Endothelial cell of umbilical vein (primary cell): ENCODE measurements at regions not wholly inside any gene's neighbourhood (a gene's known extent, or its start where the extent isn't known, plus 50 kb on each side); places are given as distances from the start of the nearest gene placed in this dataset.

Experiments used
- EZH2 ChIP-seq: IDR thresholded peaks from 2 replicates; pipeline ENCODE4 v1.6.1; 2012; ENCODE audit warnings: borderline replicate concordance, low read depth, mild to moderate bottlenecking, moderate library complexity, low read length, inconsistent platforms; ENCODE audit not compliant: severe bottlenecking
- POLR2A ChIP-seq: IDR thresholded peaks from 2 replicates; pipeline ENCODE4 v1.6.1; 2012; ENCODE audit warnings: low read depth, mild to moderate bottlenecking, control low read depth, low read length
- POLR2AphosphoS5 ChIP-seq: IDR thresholded peaks from 2 replicates; pipeline ENCODE4 v1.6.1; 2012; ENCODE audit warnings: low read depth, mild to moderate bottlenecking, control low read depth, low read length, moderate library complexity; ENCODE audit not compliant: insufficient read depth
- TF ChIP-seq, protein P1 (sequence below), 2 donors: IDR thresholded peaks; 1 replicate in 1 of 2; 2 replicates in 1 of 2; pipeline ENCODE4 v1.5.1; 2011; ENCODE audit warnings: low read length in 2 of 2, mild to moderate bottlenecking in 2 of 2, moderate library complexity in 2 of 2, control low read depth in 1 of 2, inconsistent platforms in 1 of 2, low read depth in 1 of 2; ENCODE audit not compliant: insufficient read depth in 1 of 2; ENCODE audit errors: extremely low read depth in 1 of 2

DNA sequence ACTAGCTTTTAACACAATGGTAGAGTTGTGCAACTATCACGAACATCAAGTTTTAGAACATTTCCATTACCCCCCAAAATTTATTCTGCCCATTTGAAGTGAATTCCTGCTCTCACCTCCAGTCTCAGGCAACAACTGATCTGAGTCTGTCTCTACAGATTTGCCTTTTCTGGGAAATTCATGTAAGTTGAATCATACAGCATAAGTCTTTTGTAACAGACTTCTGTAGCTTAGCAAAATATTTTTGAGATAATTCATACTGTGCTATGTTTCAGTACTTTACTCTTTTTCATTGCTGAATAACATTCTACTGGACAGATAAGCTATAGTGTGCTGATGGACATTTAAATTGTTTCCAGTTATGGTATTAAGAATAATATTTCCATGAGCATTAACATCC lies 447.3 kb upstream of the GJE1 start:
- no peak for TF ChIP-seq EZH2
- TF ChIP-seq, protein P1, sequence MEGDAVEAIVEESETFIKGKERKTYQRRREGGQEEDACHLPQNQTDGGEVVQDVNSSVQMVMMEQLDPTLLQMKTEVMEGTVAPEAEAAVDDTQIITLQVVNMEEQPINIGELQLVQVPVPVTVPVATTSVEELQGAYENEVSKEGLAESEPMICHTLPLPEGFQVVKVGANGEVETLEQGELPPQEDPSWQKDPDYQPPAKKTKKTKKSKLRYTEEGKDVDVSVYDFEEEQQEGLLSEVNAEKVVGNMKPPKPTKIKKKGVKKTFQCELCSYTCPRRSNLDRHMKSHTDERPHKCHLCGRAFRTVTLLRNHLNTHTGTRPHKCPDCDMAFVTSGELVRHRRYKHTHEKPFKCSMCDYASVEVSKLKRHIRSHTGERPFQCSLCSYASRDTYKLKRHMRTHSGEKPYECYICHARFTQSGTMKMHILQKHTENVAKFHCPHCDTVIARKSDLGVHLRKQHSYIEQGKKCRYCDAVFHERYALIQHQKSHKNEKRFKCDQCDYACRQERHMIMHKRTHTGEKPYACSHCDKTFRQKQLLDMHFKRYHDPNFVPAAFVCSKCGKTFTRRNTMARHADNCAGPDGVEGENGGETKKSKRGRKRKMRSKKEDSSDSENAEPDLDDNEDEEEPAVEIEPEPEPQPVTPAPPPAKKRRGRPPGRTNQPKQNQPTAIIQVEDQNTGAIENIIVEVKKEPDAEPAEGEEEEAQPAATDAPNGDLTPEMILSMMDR (IDR thresholded peaks at IDR 0.05; ENCODE audit: extremely low read depth in 1 of 2, insufficient read depth in 1 of 2, low read depth in 1 of 2, low read length in 2 of 2) = no peak
- TF ChIP-seq POLR2A = no peak
- TF ChIP-seq POLR2AphosphoS5 = no peak
